Loucy (cell line): ENCODE measurements at regions not wholly inside any gene's neighbourhood (a gene's known extent, or its start where the extent isn't known, plus 50 kb on each side); places are given as distances from the start of the nearest gene placed in this dataset.

Experiments
- H2AFZ ChIP-seq: fragments of 200-600 bp; sonication (generic); 2 replicates; pipeline ENCODE4 v1.6.0; 2016; ENCODE audit warnings: antibody characterized with exemption, mild to moderate bottlenecking, low read length, moderate library complexity
- H3F3A ChIP-seq: fragments of 200-600 bp; 2 replicates; pipeline ENCODE4 v1.6.0; 2016; ENCODE audit warnings: antibody characterized with exemption, low read depth, mild to moderate bottlenecking
- H3K27me3 ChIP-seq: fragments of 200-600 bp; sonication (generic); 2 replicates; pipeline ENCODE4 v1.6.1; 2014; ENCODE audit warnings: low read length, mild to moderate bottlenecking; ENCODE audit not compliant: insufficient read depth, poor library complexity, severe bottlenecking
- H3K36me3 ChIP-seq: fragments of 200-600 bp; sonication (generic); 2 replicates; pipeline ENCODE4 v1.6.1; 2016; ENCODE audit warnings: low read length; ENCODE audit not compliant: insufficient read depth
- H3K4me1 ChIP-seq: fragments of 200-600 bp; sonication (generic); 2 replicates; pipeline ENCODE4 v1.5.1; 2014; ENCODE audit warnings: low read length, mild to moderate bottlenecking; ENCODE audit not compliant: insufficient read depth, poor library complexity, severe bottlenecking
- H3K4me2 ChIP-seq: fragments of 200-600 bp; sonication (generic); 2 replicates; pipeline ENCODE4 v1.6.0; 2014; ENCODE audit warnings: antibody characterized with exemption, low read length, low read depth, mild to moderate bottlenecking; ENCODE audit not compliant: poor library complexity, severe bottlenecking
- H3K4me3 ChIP-seq: fragments of 200-600 bp; sonication (generic); 2 replicates; pipeline ENCODE4 v1.5.1; 2014; ENCODE audit warnings: low read length, mild to moderate bottlenecking, mixed read lengths; ENCODE audit not compliant: poor library complexity, severe bottlenecking
- H3K79me2 ChIP-seq: fragments of 200-600 bp; sonication (generic); 2 replicates; pipeline ENCODE4 v1.6.1; 2014; ENCODE audit warnings: low read length; ENCODE audit not compliant: insufficient read depth
- H3K9ac ChIP-seq: fragments of 200-600 bp; sonication (generic); 2 replicates; pipeline ENCODE4 v1.6.0; 2014; ENCODE audit warnings: mild to moderate bottlenecking, low read depth, low read length, moderate library complexity; ENCODE audit not compliant: poor library complexity, severe bottlenecking
- H3K9me2 ChIP-seq: fragments of 200-600 bp; sonication (generic); replicated peaks from 2 replicates; pipeline ENCODE4 v1.6.1; 2016; ENCODE audit warnings: low read depth, low read length, mixed read lengths
- H3K9me3 ChIP-seq: fragments of 200-600 bp; sonication (generic); 2 replicates; pipeline ENCODE4 v1.6.1; 2014; ENCODE audit warnings: mild to moderate bottlenecking, antibody characterized with exemption, low read length, low read depth; ENCODE audit not compliant: insufficient read depth
- H4K20me1 ChIP-seq: fragments of 200-600 bp; sonication (generic); 2 replicates; pipeline ENCODE4 v1.6.0; 2014; ENCODE audit warnings: antibody characterized with exemption, low read length, mild to moderate bottlenecking; ENCODE audit not compliant: insufficient read depth, poor library complexity, severe bottlenecking
- CTCF ChIP-seq: fragments of 200-600 bp; sonication (generic); conservative IDR thresholded peaks from 2 replicates; pipeline ENCODE4 v1.5.1; 2014; ENCODE audit warnings: mild to moderate bottlenecking, antibody characterized with exemption, low read length
- EZH2phosphoT487 ChIP-seq: fragments of 200-600 bp; IDR thresholded peaks from 2 replicates; pipeline ENCODE4 v1.6.1; 2018; ENCODE audit warnings: antibody characterized with exemption, mild to moderate bottlenecking, moderate library complexity, borderline replicate concordance

GRCh38 chr13:88976466-88976865 lies 1305.3 kb downstream of the SLITRK5 start:
- H3F3A ChIP-seq, result no peaks in the 10 kb centered on the region
- no peaks in the 10 kb centered on the region for H3K9me3 ChIP-seq
- H3K4me2 ChIP-seq, result no peak overlapping the region
- H3K4me3 ChIP-seq, result no peak overlapping the region
- no peaks in the 10 kb centered on the region for H4K20me1 ChIP-seq
- no peaks in the 10 kb centered on the region for H3K9me2 ChIP-seq
- H3K36me3 ChIP-seq, result no peaks in the 10 kb centered on the region
- TF ChIP-seq CTCF (no peak), EZH2phosphoT487 (no peak)
- H3K27me3 ChIP-seq, result no peaks in the 10 kb centered on the region
- H3K4me1 ChIP-seq, result no peaks in the 10 kb centered on the region
- no peaks in the 10 kb centered on the region for H3K79me2 ChIP-seq
- H2AFZ ChIP-seq, result no peak overlapping the region
- no peak overlapping the region for H3K9ac ChIP-seq

GRCh38 chr13:88978607-88979006 lies 1307.4 kb downstream of the SLITRK5 start:
- H3K36me3 ChIP-seq, result no peaks in the 10 kb centered on the region
- no peak overlapping the region for H3K9ac ChIP-seq
- no peaks in the 10 kb centered on the region for H3K9me3 ChIP-seq
- H3K4me2 ChIP-seq, result no peak overlapping the region
- no peak overlapping the region for H2AFZ ChIP-seq
- H3K9me2 ChIP-seq, result no peaks in the 10 kb centered on the region
- no peak overlapping the region for H3K4me3 ChIP-seq
- H3K4me1 ChIP-seq, result no peaks in the 10 kb centered on the region
- TF ChIP-seq CTCF (no peak), EZH2phosphoT487 (no peak)
- H3F3A ChIP-seq, result no peaks in the 10 kb centered on the region
- H4K20me1 ChIP-seq, result no peaks in the 10 kb centered on the region
- H3K27me3 ChIP-seq, result no peaks in the 10 kb centered on the region
- no peaks in the 10 kb centered on the region for H3K79me2 ChIP-seq

GRCh38 chr13:88979465-88980175 lies 1308.4 kb downstream of the SLITRK5 start:
- H3K4me2 ChIP-seq, result no peak overlapping the region

More at GRCh38 chr13:88979465-88980175, 1308.4 kb downstream of the SLITRK5 start:
- no peak overlapping the region for H3K9ac ChIP-seq
- H2AFZ ChIP-seq, result no peak overlapping the region
- H3K79me2 ChIP-seq, result no peaks in the 10 kb centered on the region
- no peaks in the 10 kb centered on the region for H3F3A ChIP-seq
- no peak for TF ChIP-seq EZH2phosphoT487
- peak; percentile 46 for TF ChIP-seq CTCF
- H3K9me3 ChIP-seq, result no peaks in the 10 kb centered on the region
- H3K27me3 ChIP-seq, result no peaks in the 10 kb centered on the region
- no peak overlapping the region for H3K4me3 ChIP-seq
- no peaks in the 10 kb centered on the region for H3K36me3 ChIP-seq
- no peaks in the 10 kb centered on the region for H4K20me1 ChIP-seq
- H3K9me2 ChIP-seq, result no peaks in the 10 kb centered on the region
- H3K4me1 ChIP-seq, result no peaks in the 10 kb centered on the region
